Thymus (tissue), 11 donors: ENCODE measurements at regions not wholly inside any gene's neighbourhood (a gene's known extent, or its start where the extent isn't known, plus 50 kb on each side); places are given as distances from the start of the nearest gene placed in this dataset.
"Not testable (repeated sequence)": the region's sequence is repeated elsewhere in the genome, so short reads cannot be mapped to it uniquely, and the experiment has no call there.

Experiments used
- DNase-seq, 9 donors: peaks; one replicate each; pipeline ENCODE4 v3.0.0-alpha.2; 2013; ENCODE audit warnings: low spot score in 9 of 9, low read depth in 6 of 9, missing footprints in 1 of 9
- H3K27ac ChIP-seq, 2 donors: one replicate each; pipeline ENCODE4 v1.5.1; 2013; ENCODE audit warnings: control low read depth in 1 of 2, low read depth in 1 of 2, low read length in 1 of 2, mild to moderate bottlenecking in 1 of 2, moderate library complexity in 1 of 2
- H3K27me3 ChIP-seq, 2 donors: one replicate each; pipeline ENCODE4 v1.5.1; 2013; ENCODE audit warnings: low read length in 1 of 2; ENCODE audit not compliant: control insufficient read depth in 2 of 2, insufficient read depth in 1 of 2
- H3K36me3 ChIP-seq, 2 donors: one replicate each; pipeline ENCODE4 v1.5.1; 2013; ENCODE audit warnings: low read length in 1 of 2, mild to moderate bottlenecking in 1 of 2, moderate library complexity in 1 of 2; ENCODE audit not compliant: control insufficient read depth in 2 of 2, insufficient read depth in 2 of 2
- H3K4me1 ChIP-seq, 2 donors: one replicate each; pipeline ENCODE4 v1.5.1; 2013; ENCODE audit warnings: low read length in 2 of 2; ENCODE audit not compliant: control insufficient read depth in 2 of 2, insufficient read depth in 2 of 2
- H3K4me3 ChIP-seq, 2 donors: one replicate each; pipeline ENCODE4 v1.5.1; 2013; ENCODE audit warnings: low read length in 2 of 2, control low read depth in 1 of 2, mild to moderate bottlenecking in 1 of 2
- H3K9me3 ChIP-seq, 2 donors: one replicate each; pipeline ENCODE4 v1.5.1; 2013; ENCODE audit warnings: low read length in 1 of 2, mild to moderate bottlenecking in 1 of 2; ENCODE audit not compliant: control insufficient read depth in 2 of 2, insufficient read depth in 1 of 2
- WGBS: extraction: QIAGEN DNeasy Blood & Tissue Kit; methylation state at CpG from one replicate; pipeline ENCODE4 v1.1.7; 2013; 5-methylcytosine and 5-hydroxymethylcytosine counted together
- donor health status: healthy.

GRCh38 chr10:34018784-34019183 lies 684.3 kb upstream of the NRP1 start:
- H3K27ac ChIP-seq, result no peak overlapping the region
- DNase-seq, result no peak
- no peak overlapping the region for H3K4me3 ChIP-seq
- H3K27me3 ChIP-seq, result no peaks in the 10 kb centered on the region
- H3K36me3 ChIP-seq, result no peaks in the 10 kb centered on the region
- 86% methylated on average over 1 of the region's 1 CpG for WGBS
- no peaks in the 10 kb centered on the region for H3K9me3 ChIP-seq
- no peaks in the 10 kb centered on the region for H3K4me1 ChIP-seq

GRCh38 chr10:34018129-34018528 lies 683.7 kb upstream of the NRP1 start:
- 87% methylated on average over 5 of the region's 5 CpGs for WGBS
- no peak for DNase-seq
- no peak overlapping the region for H3K27ac ChIP-seq
- no peaks in the 10 kb centered on the region for H3K9me3 ChIP-seq
- no peaks in the 10 kb centered on the region for H3K4me1 ChIP-seq
- no peaks in the 10 kb centered on the region for H3K36me3 ChIP-seq
- H3K4me3 ChIP-seq, result no peak overlapping the region
- no peaks in the 10 kb centered on the region for H3K27me3 ChIP-seq

DNA sequence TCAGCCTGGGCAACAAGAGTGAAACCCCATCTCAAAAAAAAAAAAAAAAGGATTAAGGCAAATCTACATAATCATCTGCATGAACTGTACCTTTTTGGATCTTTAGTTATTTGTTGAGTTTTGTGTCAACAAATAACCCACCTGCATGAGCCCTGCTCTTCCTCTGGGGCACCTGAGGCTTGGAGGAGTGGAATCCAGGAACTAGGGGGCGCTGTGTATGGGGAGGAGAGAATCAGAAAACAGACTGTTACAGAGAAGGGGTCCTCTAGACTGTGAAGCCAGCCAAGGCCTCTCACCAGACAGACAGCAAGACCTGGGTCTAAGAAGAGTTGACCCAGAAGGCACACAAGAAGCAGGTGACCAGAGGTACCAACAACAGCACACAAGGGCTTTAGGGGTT lies 682.8 kb upstream of the NRP1 start:
- H3K36me3 ChIP-seq, result no peaks in the 10 kb centered on the region
- no peaks in the 10 kb centered on the region for H3K4me1 ChIP-seq
- no peak for DNase-seq
- no peaks in the 10 kb centered on the region for H3K27me3 ChIP-seq
- H3K9me3 ChIP-seq, result no peaks in the 10 kb centered on the region
- H3K4me3 ChIP-seq, result no peak overlapping the region
- no peak overlapping the region for H3K27ac ChIP-seq
- WGBS, result 87% methylated on average over 1 of the region's 1 CpG

GRCh38 chr10:34016576-34016975 lies 682.1 kb upstream of the NRP1 start:
- H3K4me1 ChIP-seq, result no peaks in the 10 kb centered on the region
- no peaks in the 10 kb centered on the region for H3K9me3 ChIP-seq
- 96% methylated on average over 2 of the region's 2 CpGs for WGBS
- H3K27me3 ChIP-seq, result no peaks in the 10 kb centered on the region
- no peak for DNase-seq
- no peaks in the 10 kb centered on the region for H3K36me3 ChIP-seq
- H3K4me3 ChIP-seq, result no peak overlapping the region
- H3K27ac ChIP-seq, result no peak overlapping the region

DNA sequence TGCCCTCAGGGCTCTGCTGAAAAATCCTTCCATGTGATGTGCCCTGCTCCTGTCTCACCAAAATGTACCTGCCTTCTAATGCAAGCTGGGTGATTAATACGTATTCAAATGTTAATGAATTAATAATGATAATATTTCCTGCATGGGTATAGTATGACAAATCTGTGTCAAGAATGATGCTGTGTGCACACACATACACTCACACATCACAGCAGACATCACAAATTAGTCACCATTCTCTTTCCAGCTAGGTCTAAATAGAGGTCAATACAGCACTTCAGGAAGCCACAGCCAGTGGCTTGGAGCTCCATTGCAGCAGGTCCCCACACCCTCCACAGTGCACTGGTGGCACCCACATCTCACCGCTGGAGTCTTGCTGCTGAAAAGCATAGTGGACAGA lies 681.2 kb upstream of the NRP1 start:
- 98% methylated on average over 2 of the region's 2 CpGs for WGBS

GRCh38 chr10:34013235-34013634 lies 678.8 kb upstream of the NRP1 start:
- no peak for DNase-seq
- H3K9me3 ChIP-seq, result no peaks in the 10 kb centered on the region
- no peak overlapping the region for H3K4me3 ChIP-seq
- H3K36me3 ChIP-seq, result no peaks in the 10 kb centered on the region
- H3K27ac ChIP-seq, result no peak overlapping the region
- H3K4me1 ChIP-seq, result no peaks in the 10 kb centered on the region
- no peaks in the 10 kb centered on the region for H3K27me3 ChIP-seq
- WGBS, result 98% methylated on average over 2 of the region's 2 CpGs

More for the DNA sequence above, 681.2 kb upstream of the NRP1 start:
- H3K27ac ChIP-seq, result no peak overlapping the region
- H3K27me3 ChIP-seq, result no peaks in the 10 kb centered on the region
- H3K4me3 ChIP-seq, result no peak overlapping the region
- no peak for DNase-seq
- H3K36me3 ChIP-seq, result no peaks in the 10 kb centered on the region
- no peaks in the 10 kb centered on the region for H3K9me3 ChIP-seq
- no peaks in the 10 kb centered on the region for H3K4me1 ChIP-seq

GRCh38 chr10:34010891-34011290 lies 676.4 kb upstream of the NRP1 start:
- Histone ChIP-seq H3K9me3 (no peaks in the 10 kb centered on the region), H3K36me3 (no peaks in the 10 kb centered on the region), H3K4me3 (no peak overlapping the region), H3K27me3 (no peaks in the 10 kb centered on the region), H3K4me1 (no peaks in the 10 kb centered on the region), H3K27ac (no peak overlapping the region)
- WGBS, result 13% methylated on average over 2 of the region's 2 CpGs
- DNase-seq, result no peak

DNA sequence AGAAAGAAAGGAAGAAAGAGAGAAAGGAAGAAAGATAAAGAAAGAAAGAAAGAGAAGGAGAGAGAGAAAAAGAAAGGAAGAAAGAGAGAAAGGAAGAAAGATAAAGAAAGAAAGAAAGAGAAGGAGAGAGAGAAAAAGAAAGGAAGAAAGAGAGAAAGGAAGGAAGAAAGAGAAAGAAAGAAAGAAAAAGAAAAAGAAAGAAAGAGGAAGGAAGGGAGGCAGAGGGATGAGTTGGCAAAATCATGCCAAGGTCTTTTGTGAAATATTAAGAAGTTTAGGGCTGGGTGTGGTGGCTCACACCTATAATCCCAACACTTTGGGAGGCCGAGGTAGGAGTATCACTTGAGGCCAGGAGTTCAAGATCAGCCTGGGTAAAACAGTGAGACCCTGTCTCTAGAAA lies 675.8 kb upstream of the NRP1 start:
- not testable (repeated sequence) for H3K4me1 ChIP-seq, H3K27ac ChIP-seq, DNase-seq, H3K4me3 ChIP-seq, H3K9me3 ChIP-seq, H3K36me3 ChIP-seq, H3K27me3 ChIP-seq
- WGBS, result 100% methylated on average over 1 of the region's 1 CpG

DNA sequence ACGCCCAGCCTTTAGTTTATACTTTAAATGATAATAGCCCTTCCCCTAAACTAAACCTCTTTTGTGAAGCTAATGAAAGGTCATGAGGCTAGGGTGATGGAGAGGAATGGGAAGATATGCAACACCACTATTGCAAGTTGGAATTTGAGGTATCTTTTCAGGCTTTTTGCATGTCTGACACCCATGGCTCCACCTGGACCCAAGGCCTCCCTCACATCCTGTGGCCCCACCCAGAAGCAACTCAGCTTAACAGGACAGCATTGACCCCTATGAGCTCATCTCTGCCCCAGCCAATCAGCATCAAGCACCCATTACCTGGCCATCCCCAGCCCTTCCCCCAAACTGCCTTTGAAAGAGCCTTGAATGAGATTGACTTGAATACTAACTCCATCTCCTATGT lies 674.2 kb upstream of the NRP1 start:
- H3K36me3 ChIP-seq, result no peaks in the 10 kb centered on the region
- H3K4me3 ChIP-seq, result no peak overlapping the region
- whole genome bisulfite sequencing, result 100% methylated on average over 1 of the region's 1 CpG
- no peaks in the 10 kb centered on the region for H3K4me1 ChIP-seq
- H3K27me3 ChIP-seq, result no peaks in the 10 kb centered on the region
- H3K27ac ChIP-seq, result no peak overlapping the region
- no peaks in the 10 kb centered on the region for H3K9me3 ChIP-seq
- no peak for DNase-seq

GRCh38 chr10:34006471-34006870 lies 672.0 kb upstream of the NRP1 start:
- WGBS, result 96% methylated on average over 5 of the region's 5 CpGs

More at GRCh38 chr10:34006471-34006870, 672.0 kb upstream of the NRP1 start:
- Histone ChIP-seq H3K36me3 (no peaks in the 10 kb centered on the region), H3K27ac (no peak overlapping the region), H3K27me3 (no peaks in the 10 kb centered on the region), H3K4me3 (no peak overlapping the region), H3K9me3 (no peaks in the 10 kb centered on the region), H3K4me1 (no peaks in the 10 kb centered on the region)
- DNase-seq, result no peak
